COR-L47 (cell line): ENCODE measurements at regions not wholly inside any gene's neighbourhood (a gene's known extent, or its start where the extent isn't known, plus 50 kb on each side); places are given as distances from the start of the nearest gene placed in this dataset.

ENCODE experiments used
- DNase-seq: peaks from one replicate; lab custom pipeline; 2025; lab: John Stamatoyannopoulos, UW

DNA sequence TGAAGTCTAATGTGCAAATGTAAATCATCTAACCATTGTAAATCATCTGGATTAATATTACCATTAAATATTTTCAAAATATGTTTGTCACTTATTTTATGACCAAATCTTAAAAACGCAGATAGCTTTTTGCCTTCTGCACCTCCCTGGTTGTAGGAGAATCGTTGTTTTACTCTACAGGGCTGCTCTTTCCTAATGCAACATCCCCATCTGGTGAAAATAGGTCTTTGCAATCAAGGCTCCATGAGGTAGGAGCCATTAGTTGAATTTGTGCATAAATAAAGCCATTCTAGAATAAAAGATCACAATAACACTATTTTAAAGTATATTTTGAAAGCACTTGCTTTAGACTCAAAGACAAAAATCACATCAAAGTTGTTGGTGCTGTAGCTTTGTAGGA is 535.6 kb upstream of the AGTR1 start:
- DNase-seq = no peak

GRCh38 chr3:148168347-148168746 is 529.4 kb upstream of the AGTR1 start:
- DNase-seq = no peak

DNA sequence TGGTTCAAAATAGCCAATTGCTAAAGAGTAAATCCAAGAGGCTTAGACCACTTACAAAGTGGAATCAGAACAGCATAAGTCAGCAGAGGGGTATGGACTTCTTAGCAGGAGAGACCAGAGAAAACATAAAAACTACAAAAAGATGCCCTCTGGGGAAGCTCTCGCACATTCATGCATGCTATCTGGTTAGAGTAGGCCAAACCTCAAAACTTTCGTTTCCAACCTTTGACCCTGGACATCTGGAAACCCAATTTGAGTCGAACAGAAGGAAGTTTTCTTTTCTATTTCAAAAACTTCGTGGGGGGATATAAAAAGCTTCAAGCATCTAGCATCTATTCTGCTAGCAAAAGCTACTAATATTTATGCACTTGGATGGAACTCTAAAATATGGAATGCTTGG is 523.9 kb upstream of the AGTR1 start:
- no peak for DNase-seq

- no peak for DNase-seq
Measured at GRCh38 chr3:148175214-148175613, 522.5 kb upstream of the AGTR1 start.

GRCh38 chr3:148178503-148178902 is 519.2 kb upstream of the AGTR1 start:
- DNase-seq = peak; percentile 94

DNA sequence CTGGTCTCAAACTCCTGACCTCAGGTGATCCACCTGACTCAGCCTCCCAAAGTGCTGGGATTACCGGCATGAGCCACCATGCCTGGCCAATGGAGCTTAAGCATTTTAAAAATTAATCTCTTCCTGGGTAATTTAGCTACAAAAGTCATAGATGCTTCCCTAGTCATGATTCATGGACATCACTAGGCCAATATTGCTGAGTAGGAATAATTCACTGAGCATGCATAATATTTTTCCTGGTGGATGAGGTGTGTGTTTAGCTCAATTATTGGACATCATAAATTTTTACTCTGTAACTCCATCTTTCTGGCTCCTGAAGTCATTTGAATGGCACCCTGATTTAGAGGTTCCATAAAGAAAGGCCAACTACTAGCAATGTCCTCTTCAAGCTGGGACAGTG is 512.9 kb upstream of the AGTR1 start:
- DNase-seq = no peak

- no peak for DNase-seq
Measured at GRCh38 chr3:148186881-148187280, 510.8 kb upstream of the AGTR1 start.

DNA sequence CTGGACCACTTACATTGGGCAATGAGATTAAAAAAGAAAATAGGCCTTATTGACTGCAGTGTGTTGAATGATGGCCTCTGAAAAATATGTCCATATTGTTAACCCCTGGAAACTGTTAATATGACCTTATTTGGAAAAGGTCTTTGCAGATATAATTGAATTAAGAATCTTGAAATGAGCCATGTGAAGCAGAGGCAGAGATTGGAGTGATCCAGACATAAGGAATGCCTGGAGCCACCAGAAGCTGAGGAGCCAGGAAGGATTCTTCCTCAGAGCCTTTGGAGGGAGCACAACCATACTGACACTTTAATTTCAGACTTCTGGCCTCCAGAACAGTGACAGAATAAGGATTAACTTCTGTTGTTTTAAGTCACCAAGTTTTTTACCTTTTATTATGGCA is 510.4 kb upstream of the AGTR1 start:
- no peak for DNase-seq

- DNase-seq = no peak
Measured at GRCh38 chr3:148190441-148190990, 507.2 kb upstream of the AGTR1 start.

- DNase-seq = no peak
Measured at GRCh38 chr3:148191966-148192365, 505.7 kb upstream of the AGTR1 start.

GRCh38 chr3:148197061-148197460 is 500.6 kb upstream of the AGTR1 start:
- DNase-seq = no peak

DNA sequence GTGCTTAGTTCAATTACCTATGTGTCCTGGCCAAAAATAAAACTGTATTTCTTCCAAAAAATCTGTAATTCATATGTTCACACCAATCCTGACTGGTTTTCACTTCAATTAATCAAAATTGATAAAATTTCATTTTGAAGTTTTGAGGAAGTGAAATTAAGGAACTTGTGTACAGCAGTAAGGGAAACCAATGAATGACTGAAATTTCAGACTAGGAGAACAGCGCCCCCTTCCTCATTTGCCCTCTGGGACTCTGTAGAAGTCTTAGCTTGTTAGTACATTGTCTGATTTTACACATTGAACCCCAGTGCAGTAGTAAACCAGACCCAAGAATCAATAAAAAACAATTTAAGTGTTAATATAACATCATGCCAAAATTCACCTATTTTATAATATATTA is 495.3 kb upstream of the AGTR1 start:
- no peak for DNase-seq

- no peak for DNase-seq
Measured at GRCh38 chr3:148203297-148204010, 494.2 kb upstream of the AGTR1 start.

- DNase-seq = no peak
Measured at GRCh38 chr3:148204131-148204530, 493.6 kb upstream of the AGTR1 start.

DNA sequence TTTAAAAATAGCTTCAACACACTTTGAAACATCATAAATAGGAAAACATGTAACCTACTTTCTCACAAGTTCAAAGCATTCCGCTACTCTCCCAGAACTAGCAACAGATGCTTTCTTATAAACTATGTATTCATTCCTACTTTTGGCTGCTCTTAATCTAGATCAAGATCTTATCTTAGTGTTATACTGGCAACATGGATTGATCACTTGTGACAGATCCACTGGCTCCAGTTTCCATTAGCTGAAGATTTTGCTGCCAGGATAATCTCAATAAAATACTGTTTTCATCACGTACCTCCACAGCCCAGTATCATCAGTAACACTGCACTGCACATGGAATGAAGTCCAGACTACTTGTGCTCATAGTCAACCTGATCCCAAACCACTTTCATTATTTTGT is 491.7 kb upstream of the AGTR1 start:
- DNase-seq = no peak

- no peak for DNase-seq
Measured at GRCh38 chr3:148206446-148206845, 491.3 kb upstream of the AGTR1 start.

DNA sequence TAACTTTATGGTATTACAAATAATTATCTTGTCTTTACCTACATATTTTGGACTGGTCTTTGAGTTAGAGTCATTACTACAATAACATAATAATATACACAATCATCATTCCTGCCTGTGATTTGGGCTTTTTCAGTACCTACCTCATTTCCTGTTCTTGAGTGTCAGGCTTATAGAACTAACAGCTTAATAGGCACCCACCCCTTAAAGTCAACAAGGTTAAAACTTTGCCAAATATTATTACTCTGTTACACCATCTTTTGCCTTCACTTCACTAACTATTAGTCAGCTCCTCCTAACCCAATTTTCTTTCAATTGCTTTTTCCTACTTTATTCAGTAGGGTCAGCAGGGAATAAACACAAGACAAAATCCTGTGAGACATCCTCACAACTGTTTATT is 488.7 kb upstream of the AGTR1 start:
- no peak for DNase-seq

GRCh38 chr3:148211725-148212124 is 486.0 kb upstream of the AGTR1 start:
- no peak for DNase-seq

GRCh38 chr3:148214705-148215104 is 483.0 kb upstream of the AGTR1 start:
- DNase-seq = no peak

GRCh38 chr3:148217317-148217716 is 480.4 kb upstream of the AGTR1 start:
- no peak for DNase-seq

GRCh38 chr3:148218222-148218621 is 479.5 kb upstream of the AGTR1 start:
- DNase-seq = no peak

- no peak for DNase-seq
Measured at GRCh38 chr3:148219999-148220398, 477.7 kb upstream of the AGTR1 start.

DNA sequence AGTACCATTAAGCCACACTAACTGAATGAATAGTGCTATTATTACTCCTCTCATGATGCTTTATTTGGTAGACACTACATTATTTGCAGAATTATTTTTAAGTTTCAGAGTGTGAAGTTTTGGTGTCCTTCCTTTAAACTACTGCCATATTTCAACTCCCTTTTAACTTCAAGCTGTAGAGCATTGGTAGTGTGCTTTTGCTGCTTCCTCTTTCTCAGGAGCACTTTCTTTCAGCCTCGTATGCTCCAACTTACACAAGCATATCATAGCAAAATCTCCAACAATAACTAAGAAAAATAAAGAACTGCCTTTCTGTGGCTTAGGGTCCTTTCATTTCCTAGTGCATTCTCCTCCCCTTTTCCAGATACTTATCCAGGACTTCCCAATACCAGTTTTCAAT is 476.4 kb upstream of the AGTR1 start:
- DNase-seq = no peak

- DNase-seq = no peak
Measured at GRCh38 chr3:148223266-148223665, 474.4 kb upstream of the AGTR1 start.
